Keratinocyte (primary cell): ENCODE measurements at regions not wholly inside any gene's neighbourhood (a gene's known extent, or its start where the extent isn't known, plus 50 kb on each side); places are given as distances from the start of the nearest gene placed in this dataset.

Experiments
- DNase-seq: peaks from one replicate; pipeline ENCODE4 v3.0.0-alpha.2; 2011; ENCODE audit warnings: low read depth, missing footprints, low spot score
- FAIRE-seq: peaks from 2 replicates; lab custom pipeline; 2011; peaks lifted over from hg19 to GRCh38; lab: Jason Lieb, UNC
- H2AFZ ChIP-seq: 2 replicates; pipeline ENCODE4 v1.6.0; 2012; ENCODE audit warnings: low read length, control low read depth, inconsistent platforms; ENCODE audit not compliant: control insufficient read depth
- H3K27ac ChIP-seq: 2 replicates; pipeline ENCODE4 v1.5.1; 2011; ENCODE audit warnings: low read length; ENCODE audit not compliant: control insufficient read depth, insufficient read depth
- H3K27me3 ChIP-seq: 3 replicates; pipeline ENCODE4 v1.6.0; 2011; ENCODE audit warnings: low read length; ENCODE audit not compliant: control insufficient read depth, insufficient read depth; ENCODE audit errors: extremely low read depth
- H3K36me3 ChIP-seq, 2 experiments: 2 replicates in 1 of 2; 3 replicates in 1 of 2; pipeline ENCODE4 v1.5.1; 2011; ENCODE audit warnings: low read length in 2 of 2, mild to moderate bottlenecking in 1 of 2; ENCODE audit not compliant: control insufficient read depth in 2 of 2, insufficient read depth in 2 of 2; ENCODE audit errors: extremely low read depth in 1 of 2
- H3K4me1 ChIP-seq: 3 replicates; pipeline ENCODE4 v1.5.1; 2011; ENCODE audit warnings: low read length; ENCODE audit not compliant: control insufficient read depth, insufficient read depth; ENCODE audit errors: extremely low read depth
- H3K4me2 ChIP-seq: 3 replicates; pipeline ENCODE4 v1.6.0; 2011; ENCODE audit warnings: low read depth, low read length; ENCODE audit not compliant: control insufficient read depth, insufficient read depth; ENCODE audit errors: extremely low read depth
- H3K4me3 ChIP-seq, 3 experiments: fragments of 200-600 bp in 1 of 3; sonication (generic) in 1 of 3; 2 replicates in 2 of 3; 3 replicates in 1 of 3; pipeline ENCODE4 v1.5.1; 2011 to 2016; ENCODE audit warnings: low read length in 3 of 3, mild to moderate bottlenecking in 3 of 3, control low read depth in 2 of 3, inconsistent platforms in 1 of 3, low read depth in 1 of 3, mixed read lengths in 1 of 3, mixed run types in 1 of 3, moderate library complexity in 1 of 3; ENCODE audit not compliant: control insufficient read depth in 2 of 3, insufficient read depth in 2 of 3; ENCODE audit errors: extremely low read depth in 1 of 3
- H3K79me2 ChIP-seq: 2 replicates; pipeline ENCODE4 v1.6.0; 2012; ENCODE audit warnings: low read length; ENCODE audit not compliant: control insufficient read depth, insufficient read depth
- H3K9ac ChIP-seq: 3 replicates; pipeline ENCODE4 v1.6.0; 2011; ENCODE audit warnings: low read length; ENCODE audit not compliant: control insufficient read depth, insufficient read depth; ENCODE audit errors: extremely low read depth
- H3K9me1 ChIP-seq: 3 replicates; pipeline ENCODE4 v1.6.0; 2011; ENCODE audit warnings: low read length; ENCODE audit not compliant: control insufficient read depth, insufficient read depth; ENCODE audit errors: extremely low read depth
- H3K9me3 ChIP-seq: 2 replicates; pipeline ENCODE4 v1.5.1; 2012; ENCODE audit warnings: low read depth, low read length; ENCODE audit not compliant: control insufficient read depth
- H4K20me1 ChIP-seq: 3 replicates; pipeline ENCODE4 v1.6.0; 2011; ENCODE audit warnings: low read length; ENCODE audit not compliant: control insufficient read depth, insufficient read depth; ENCODE audit errors: extremely low read depth
- EZH2 ChIP-seq: IDR thresholded peaks from one replicate; pipeline ENCODE4 v1.6.1; 2012; ENCODE audit warnings: inconsistent platforms, mild to moderate bottlenecking, low read length, moderate library complexity
- dilution Hi-C: fragments of 300-500 bp; cut with MboI; formaldehyde crosslinking; loops from one replicate; pipeline ENCODE4 v1.7.0; 2020; ENCODE audit warnings: low sequenced_read_pairs; ENCODE audit not compliant: extremely low pct_ligation_motif_present
- TF ChIP-seq, protein P1 (sequence below), 3 experiments: IDR thresholded peaks in 1 of 3; conservative IDR thresholded peaks in 1 of 3; optimal IDR thresholded peaks in 1 of 3; 2 replicates in 2 of 3; 3 replicates in 1 of 3; pipeline versions ENCODE3 to v1.5.1; 2011; ENCODE audit warnings: low read length in 3 of 3, mild to moderate bottlenecking in 3 of 3, moderate library complexity in 2 of 3, control low read depth in 1 of 3, inconsistent platforms in 1 of 3; ENCODE audit not compliant: insufficient read depth in 2 of 3; ENCODE audit errors: extremely low read depth in 1 of 3

GRCh38 chr3:88469216-88469615, 319.5 kb downstream of the C3orf38 start:
- Histone ChIP-seq H3K9me1 (no peaks in the 10 kb centered on the region), H3K4me2 (no peak overlapping the region), H3K27me3 (no peaks in the 10 kb centered on the region), H2AFZ (no peak overlapping the region), H3K9ac (no peak overlapping the region), H3K27ac (no peak overlapping the region), H4K20me1 (no peaks in the 10 kb centered on the region), H3K79me2 (no peaks in the 10 kb centered on the region), H3K9me3 (no peaks in the 10 kb centered on the region), H3K36me3 (no peaks in the 10 kb centered on the region), H3K4me1 (no peaks in the 10 kb centered on the region), H3K4me3 (no peak overlapping the region)
- TF ChIP-seq, protein P1, sequence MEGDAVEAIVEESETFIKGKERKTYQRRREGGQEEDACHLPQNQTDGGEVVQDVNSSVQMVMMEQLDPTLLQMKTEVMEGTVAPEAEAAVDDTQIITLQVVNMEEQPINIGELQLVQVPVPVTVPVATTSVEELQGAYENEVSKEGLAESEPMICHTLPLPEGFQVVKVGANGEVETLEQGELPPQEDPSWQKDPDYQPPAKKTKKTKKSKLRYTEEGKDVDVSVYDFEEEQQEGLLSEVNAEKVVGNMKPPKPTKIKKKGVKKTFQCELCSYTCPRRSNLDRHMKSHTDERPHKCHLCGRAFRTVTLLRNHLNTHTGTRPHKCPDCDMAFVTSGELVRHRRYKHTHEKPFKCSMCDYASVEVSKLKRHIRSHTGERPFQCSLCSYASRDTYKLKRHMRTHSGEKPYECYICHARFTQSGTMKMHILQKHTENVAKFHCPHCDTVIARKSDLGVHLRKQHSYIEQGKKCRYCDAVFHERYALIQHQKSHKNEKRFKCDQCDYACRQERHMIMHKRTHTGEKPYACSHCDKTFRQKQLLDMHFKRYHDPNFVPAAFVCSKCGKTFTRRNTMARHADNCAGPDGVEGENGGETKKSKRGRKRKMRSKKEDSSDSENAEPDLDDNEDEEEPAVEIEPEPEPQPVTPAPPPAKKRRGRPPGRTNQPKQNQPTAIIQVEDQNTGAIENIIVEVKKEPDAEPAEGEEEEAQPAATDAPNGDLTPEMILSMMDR (optimal IDR thresholded peaks at IDR 0.05 in 1 of 3, IDR thresholded peaks at IDR 0.05 in 1 of 3, conservative IDR thresholded peaks at IDR 0.05 in 1 of 3; ENCODE audit: extremely low read depth in 1 of 3, insufficient read depth in 2 of 3, low read length in 3 of 3), result no peak
- TF ChIP-seq EZH2, result no peak
- FAIRE-seq (no peak), DNase-seq (no peak)
- dilution Hi-C loops, result no loop called here

DNA sequence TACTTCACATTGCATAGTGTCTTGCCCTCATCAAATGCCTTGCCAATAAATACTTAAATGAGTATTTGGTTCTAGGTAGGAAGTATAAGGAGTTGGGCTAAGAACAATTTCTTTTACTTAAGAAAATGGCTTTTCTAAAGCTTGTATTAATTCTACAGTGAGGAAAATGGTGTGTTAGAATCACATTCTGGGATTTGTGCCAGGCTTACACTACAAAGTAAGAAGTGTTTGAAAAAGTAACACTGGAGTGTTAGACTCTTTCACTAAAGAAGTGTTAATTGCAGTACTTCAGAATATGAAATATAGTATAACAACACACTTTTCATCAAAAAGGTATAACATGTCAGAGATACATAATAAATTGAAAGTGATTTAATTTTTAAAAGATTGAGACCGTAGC, 328.7 kb downstream of the C3orf38 start:
- Histone ChIP-seq H3K79me2 (no peaks in the 10 kb centered on the region), H2AFZ (no peak overlapping the region), H3K9ac (no peak overlapping the region), H3K4me3 (no peak overlapping the region), H3K9me1 (no peaks in the 10 kb centered on the region), H3K9me3 (no peaks in the 10 kb centered on the region), H3K4me2 (no peak overlapping the region), H4K20me1 (no peaks in the 10 kb centered on the region), H3K36me3 (no peaks in the 10 kb centered on the region), H3K4me1 (no peaks in the 10 kb centered on the region), H3K27me3 (no peaks in the 10 kb centered on the region), H3K27ac (no peak overlapping the region)
- TF ChIP-seq, protein P1 (optimal IDR thresholded peaks at IDR 0.05 in 1 of 3, IDR thresholded peaks at IDR 0.05 in 1 of 3, conservative IDR thresholded peaks at IDR 0.05 in 1 of 3; ENCODE audit: extremely low read depth in 1 of 3, insufficient read depth in 2 of 3, low read length in 3 of 3), result no peak
- TF ChIP-seq EZH2, result no peak
- dilution Hi-C loops, result no loop called here
- DNase-seq (no peak), FAIRE-seq (no peak)
